SH-SY5Y (cell line): ENCODE measurements at regions not wholly inside any gene's neighbourhood (a gene's known extent, or its start where the extent isn't known, plus 50 kb on each side); places are given as distances from the start of the nearest gene placed in this dataset.

Source experiments
- GATA2 ChIP-seq: IDR thresholded peaks from 2 replicates; pipeline ENCODE4 v1.6.1; 2011; ENCODE audit warnings: mild to moderate bottlenecking, low read depth, low read length
- GATA3 ChIP-seq: IDR thresholded peaks from 2 replicates; pipeline ENCODE4 v1.6.1; 2011; ENCODE audit warnings: low read depth, mild to moderate bottlenecking, low read length, moderate library complexity

GRCh38 chr9:108058135-108058814 lies 568.7 kb upstream of the KLF4 start:
- TF ChIP-seq GATA3 (no peak), GATA2 (no peak)

DNA sequence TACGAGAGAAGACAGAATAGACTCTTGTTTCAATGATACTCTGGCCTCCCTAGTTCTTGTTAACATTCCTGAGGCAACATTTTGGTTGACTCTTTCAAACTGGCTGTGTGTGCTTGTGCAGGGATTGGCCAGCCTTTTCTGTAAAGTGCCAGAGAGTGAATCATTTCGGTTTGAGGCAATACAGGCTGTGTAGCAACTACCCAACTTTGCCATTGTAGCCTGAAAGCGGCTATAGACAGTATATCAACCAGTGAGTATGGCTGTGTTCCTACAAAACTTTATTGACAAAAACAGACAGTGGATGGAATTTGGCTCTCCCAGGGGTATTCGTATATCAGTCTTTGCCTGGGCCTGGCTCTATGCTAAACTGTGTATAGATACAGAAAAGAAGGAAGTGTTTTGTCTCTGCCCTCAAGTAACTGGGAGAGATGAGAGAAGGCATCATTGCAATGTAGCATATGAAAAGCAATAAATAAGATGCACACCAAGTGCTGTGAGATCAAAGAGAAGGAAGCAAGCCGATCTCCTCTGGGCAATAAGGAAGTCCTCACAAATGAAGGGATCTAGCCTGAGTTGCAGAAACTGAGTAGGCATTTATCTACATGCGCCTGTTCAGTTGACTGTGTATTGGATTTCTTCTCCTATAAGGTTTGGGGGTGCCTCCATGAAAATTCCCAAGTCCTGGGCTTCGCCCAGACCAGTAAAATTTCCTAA lies 568.0 kb upstream of the KLF4 start:
- TF ChIP-seq GATA2 (no peak), GATA3 (no peak)

GRCh38 chr9:108056805-108057386 lies 567.3 kb upstream of the KLF4 start:
- TF ChIP-seq GATA2 (no peak), GATA3 (no peak)

GRCh38 chr9:108056084-108056804 lies 566.7 kb upstream of the KLF4 start:
- no peak for TF ChIP-seq GATA2
- TF ChIP-seq GATA3: no peak

- TF ChIP-seq GATA2: no peak
- TF ChIP-seq GATA3: no peak
Measured at GRCh38 chr9:108054131-108054630, 564.6 kb upstream of the KLF4 start.

DNA sequence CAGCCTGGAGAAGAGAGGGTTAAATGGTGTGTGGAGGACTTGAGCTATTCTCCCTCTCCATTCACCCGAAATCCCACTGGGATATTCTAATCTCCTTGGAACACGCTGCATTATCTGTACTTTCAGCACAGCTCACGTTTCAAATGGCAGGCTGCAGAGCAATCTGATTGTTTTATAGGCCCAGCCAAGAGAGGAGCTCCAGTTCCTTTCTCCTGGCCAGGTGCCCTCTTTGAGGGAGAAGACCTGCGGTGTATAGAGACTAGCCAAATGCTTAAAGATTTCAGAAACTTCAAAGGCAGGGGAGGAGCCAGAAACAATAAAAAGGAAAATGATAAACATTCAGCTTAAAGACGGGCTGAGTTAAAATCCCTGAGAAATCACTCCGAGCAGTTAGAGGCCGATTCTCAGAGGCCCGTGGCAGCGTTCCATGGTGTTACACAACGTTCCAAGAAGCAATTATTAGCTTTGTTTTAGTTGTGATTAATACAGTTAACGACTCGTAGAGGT lies 564.0 kb upstream of the KLF4 start:
- TF ChIP-seq GATA2 (no peak), GATA3 (no peak)

GRCh38 chr9:108052431-108053080 lies 563.0 kb upstream of the KLF4 start:
- TF ChIP-seq GATA2 (no peak), GATA3 (no peak)

GRCh38 chr9:108050894-108051293 lies 561.3 kb upstream of the KLF4 start:
- TF ChIP-seq GATA2 (no peak), GATA3 (no peak)

DNA sequence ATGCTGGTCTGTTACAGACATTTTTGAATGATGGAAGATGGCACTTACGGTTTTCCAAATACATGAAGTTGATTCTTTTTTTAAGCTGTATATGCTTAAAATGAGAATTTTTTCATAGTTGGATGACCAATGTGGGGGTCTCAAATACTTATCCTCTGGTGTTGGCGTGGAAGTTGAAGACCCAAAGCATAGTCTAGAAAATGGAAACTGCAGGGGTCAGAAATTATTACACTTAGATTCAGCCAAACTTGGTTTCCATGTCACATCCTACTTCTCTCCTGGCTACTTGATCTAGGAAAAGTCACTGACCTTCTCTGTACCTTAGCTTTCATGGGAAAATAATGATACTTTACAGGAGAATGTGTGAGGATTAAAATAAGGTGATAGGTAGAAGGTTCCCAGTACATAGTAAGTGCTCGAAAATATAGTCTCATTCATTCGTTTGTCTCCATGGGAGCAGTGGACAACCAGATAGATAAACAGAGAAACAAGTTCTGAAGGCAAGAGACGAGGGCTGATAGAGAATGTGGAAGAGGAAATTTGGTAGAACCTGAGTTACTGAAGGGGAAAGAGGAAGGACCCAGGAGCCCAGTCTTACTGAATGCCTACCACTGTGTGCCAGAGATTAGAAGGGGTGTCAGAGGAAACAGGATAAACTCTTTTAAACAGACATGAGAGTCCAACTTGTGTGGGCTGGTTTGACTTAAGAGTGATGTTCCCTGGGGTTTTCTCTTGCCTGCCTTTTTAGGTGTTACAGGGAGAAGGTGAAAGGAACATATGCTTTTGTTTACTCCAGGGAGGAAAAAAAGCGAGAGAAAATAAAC lies 560.3 kb upstream of the KLF4 start:
- TF ChIP-seq GATA2 (no peak), GATA3 (no peak)

DNA sequence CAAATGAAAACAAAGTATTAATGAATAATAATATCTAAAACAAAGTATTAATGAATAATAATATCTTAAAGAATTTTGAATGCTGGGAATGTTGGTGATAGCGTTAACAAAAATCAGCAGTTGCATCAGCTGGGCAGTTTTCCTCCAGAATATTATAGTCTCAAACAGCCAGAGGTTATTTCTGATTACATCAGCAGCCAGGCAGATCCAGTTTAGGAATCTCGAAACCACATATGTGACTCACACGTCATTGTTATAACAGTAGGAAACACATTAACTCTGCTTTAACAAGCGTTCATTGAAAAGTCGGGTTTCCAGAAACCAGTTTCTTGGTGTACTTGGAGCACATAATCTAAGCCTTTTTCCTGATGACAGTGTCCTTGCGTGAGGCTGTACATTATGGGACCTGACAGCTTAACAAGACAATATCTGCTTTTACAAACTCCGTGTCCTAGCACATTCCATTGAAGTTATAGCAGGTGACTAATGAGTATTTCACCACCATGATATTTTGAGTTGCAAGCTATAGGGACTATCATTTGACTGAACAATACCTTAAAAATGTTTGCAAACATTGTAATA lies 559.5 kb upstream of the KLF4 start:
- TF ChIP-seq GATA2: peak; percentile 33; the same call in 1 of the 2 replicates
- no peak for TF ChIP-seq GATA3

DNA sequence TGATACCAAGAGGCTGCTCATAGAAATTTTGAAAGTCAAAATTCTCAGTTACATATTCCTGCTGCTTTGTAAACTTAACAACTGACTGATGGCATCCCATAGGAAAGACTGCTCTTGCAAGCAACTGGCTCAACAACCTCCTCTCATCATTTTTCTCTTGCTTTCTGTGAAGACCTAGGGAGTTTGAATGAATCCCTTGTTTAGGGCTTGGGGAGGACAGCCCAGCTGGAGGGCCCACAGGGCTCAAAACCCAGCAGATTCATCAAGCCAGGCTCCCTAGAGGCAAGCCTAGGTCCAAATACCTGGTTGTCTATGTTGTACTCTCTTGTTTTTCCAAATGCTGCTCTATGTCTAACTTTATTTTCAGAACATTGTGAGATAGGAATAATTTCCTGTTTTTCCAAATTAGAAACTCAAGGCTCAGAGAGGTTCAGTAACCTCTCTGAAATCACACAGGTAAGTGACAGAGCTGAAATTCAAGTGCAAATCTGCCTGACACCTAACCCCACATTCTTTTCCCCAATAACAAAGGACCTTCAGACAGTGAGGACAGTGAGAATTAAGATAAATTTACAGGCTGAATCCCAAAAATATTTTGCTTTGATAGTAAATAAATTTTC lies 558.9 kb upstream of the KLF4 start:
- no peak for TF ChIP-seq GATA3
- no peak for TF ChIP-seq GATA2

GRCh38 chr9:108047264-108047663 lies 557.7 kb upstream of the KLF4 start:
- no peak for TF ChIP-seq GATA2
- no peak for TF ChIP-seq GATA3
